Gastrocnemius medialis (tissue), 4 donors: ENCODE measurements at regions not wholly inside any gene's neighbourhood (a gene's known extent, or its start where the extent isn't known, plus 50 kb on each side); places are given as distances from the start of the nearest gene placed in this dataset.
"Not testable (repeated sequence)": the region's sequence is repeated elsewhere in the genome, so short reads cannot be mapped to it uniquely, and the experiment has no call there.

ENCODE experiments used
- ATAC-seq, 2 donors: fragments of 150-250 bp; one replicate each; pipeline ENCODE4 v1.9.1; 2016
- DNase-seq, 2 donors: peaks; one replicate each; pipeline ENCODE4 v3.0.0-alpha.2; 2019
- H3K27ac ChIP-seq, 4 donors: fragments of 200-600 bp; sonication (generic); 1 replicate in 1 of 4; 2 replicates in 3 of 4; pipeline ENCODE4 v1.5.1; 2016 to 2018; ENCODE audit warnings: mild to moderate bottlenecking in 2 of 4, moderate library complexity in 1 of 4
- H3K27me3 ChIP-seq, 3 donors: fragments of 200-600 bp; sonication (generic) in 2 of 3; 1 replicate in 1 of 3; 2 replicates in 2 of 3; pipeline versions ENCODE4 v1.5.1 to v1.6.0; 2016 to 2019; ENCODE audit warnings: mild to moderate bottlenecking in 1 of 3, moderate library complexity in 1 of 3
- H3K36me3 ChIP-seq, 2 donors: fragments of 200-600 bp; sonication (generic) in 1 of 2; one replicate each; pipeline ENCODE4 v1.5.1; 2017 to 2018
- H3K4me1 ChIP-seq, 2 donors: fragments of 200-600 bp; sonication (generic) in 1 of 2; one replicate each; pipeline ENCODE4 v1.5.1; 2016 to 2017; ENCODE audit warnings: mild to moderate bottlenecking in 2 of 2
- H3K4me3 ChIP-seq, 4 donors: fragments of 200-600 bp; sonication (generic) in 3 of 4; 1 replicate in 1 of 4; 2 replicates in 3 of 4; pipeline ENCODE4 v1.5.1; 2016 to 2019; ENCODE audit warnings: mild to moderate bottlenecking in 2 of 4
- H3K9me3 ChIP-seq, 3 donors: fragments of 200-600 bp; sonication (generic) in 2 of 3; 1 replicate in 1 of 3; 2 replicates in 2 of 3; pipeline ENCODE4 v1.5.1; 2016 to 2019
- CTCF ChIP-seq, 5 experiments: fragments of 450-650 bp in 3 of 5; fragments of 200-600 bp in 2 of 5; sonication (generic) in 2 of 5; IDR thresholded peaks in 4 of 5; conservative IDR thresholded peaks in 1 of 5; 1 replicate in 4 of 5; 2 replicates in 1 of 5; pipeline ENCODE4 v1.5.1; 2016 to 2019; ENCODE audit warnings: antibody characterized with exemption in 5 of 5, mild to moderate bottlenecking in 3 of 5, moderate library complexity in 3 of 5
- POLR2A ChIP-seq, 2 donors: fragments of 450-650 bp; IDR thresholded peaks; one replicate each; pipeline ENCODE4 v1.6.1; 2017; ENCODE audit warnings: antibody characterized with exemption in 2 of 2, mild to moderate bottlenecking in 2 of 2, moderate library complexity in 2 of 2
- in situ Hi-C, 4 donors: fragments of 200-750 bp; cut with MboI; loops; one replicate each; pipeline versions ENCODE4 v1.15.0 to v1.8.0; 2017; ENCODE audit warnings: low sequenced_read_pairs in 4 of 4
- intact Hi-C: fragments of 100-400 bp; cut with DNase I; formaldehyde crosslinking; loops from one replicate; pipeline ENCODE4 v1.15.1; 2023; ENCODE audit warnings: low total_unique reads

- no peak overlapping the region for H3K27ac ChIP-seq
- no peaks in the 10 kb centered on the region for H3K9me3 ChIP-seq
- in situ Hi-C loops (no loop called here), intact Hi-C loops (no loop called here)
- DNase-seq (no peak), ATAC-seq (no peak)
- H3K36me3 ChIP-seq: no peaks in the 10 kb centered on the region
- TF ChIP-seq POLR2A (IDR thresholded peaks at IDR 0.05) (no peak), CTCF (IDR thresholded peaks at IDR 0.05 in 4 of 5, conservative IDR thresholded peaks at IDR 0.05 in 1 of 5) (no peak)
- no peak overlapping the region for H3K4me3 ChIP-seq
- no peaks in the 10 kb centered on the region for H3K27me3 ChIP-seq
- H3K4me1 ChIP-seq: no peaks in the 10 kb centered on the region
Measured at GRCh38 chr4:79164907-79165610, 160.8 kb downstream of the NAA11 start.

- DNase-seq: no peak
- in situ Hi-C loops (no loop called here), intact Hi-C loops (no loop called here)
- TF ChIP-seq POLR2A (IDR thresholded peaks at IDR 0.05) (no peak), CTCF (IDR thresholded peaks at IDR 0.05 in 4 of 5, conservative IDR thresholded peaks at IDR 0.05 in 1 of 5) (no peak)
- Histone ChIP-seq H3K27me3 (no peaks in the 10 kb centered on the region), H3K27ac (no peak overlapping the region), H3K4me1 (no peaks in the 10 kb centered on the region), H3K36me3 (no peaks in the 10 kb centered on the region), H3K4me3 (no peak overlapping the region), H3K9me3 (no peaks in the 10 kb centered on the region)
- ATAC-seq: no peak
Measured at GRCh38 chr4:79163981-79164490, 161.8 kb downstream of the NAA11 start.

GRCh38 chr4:79160962-79161361 is 164.9 kb downstream of the NAA11 start:
- Histone ChIP-seq H3K9me3 (peaks cover 0 to 4% (median 0%) of the 10 kb centered on the region in 3 donors), H3K4me3 (no peak overlapping the region), H3K36me3 (no peaks in the 10 kb centered on the region), H3K27ac (no peak overlapping the region), H3K4me1 (no peaks in the 10 kb centered on the region), H3K27me3 (no peaks in the 10 kb centered on the region)
- DNase-seq: no peak
- intact Hi-C loops (no loop called here), in situ Hi-C loops (no loop called here)
- TF ChIP-seq POLR2A (IDR thresholded peaks at IDR 0.05) (no peak), CTCF (IDR thresholded peaks at IDR 0.05 in 4 of 5, conservative IDR thresholded peaks at IDR 0.05 in 1 of 5) (no peak)
- no peak for ATAC-seq

- not testable (repeated sequence) for ATAC-seq, H3K9me3 ChIP-seq
Measured at GRCh38 chr4:79158705-79159104, 167.2 kb downstream of the NAA11 start.

GRCh38 chr4:79155336-79155735 is 170.5 kb downstream of the NAA11 start:
- H3K4me3 ChIP-seq: no peak overlapping the region
- intact Hi-C loops: no loop called here
- TF ChIP-seq CTCF (IDR thresholded peaks at IDR 0.05 in 4 of 5, conservative IDR thresholded peaks at IDR 0.05 in 1 of 5) (no peak), POLR2A (IDR thresholded peaks at IDR 0.05) (no peak)
- H3K27ac ChIP-seq: no peak overlapping the region
- DNase-seq (no peak), ATAC-seq (no peak)
- in situ Hi-C loops: no loop called here
- peaks cover 0 to 9% (median 4%) of the 10 kb centered on the region in 3 donors for H3K9me3 ChIP-seq
- H3K36me3 ChIP-seq: no peaks in the 10 kb centered on the region
- no peaks in the 10 kb centered on the region for H3K4me1 ChIP-seq
- H3K27me3 ChIP-seq: no peaks in the 10 kb centered on the region

More at GRCh38 chr4:79158705-79159104, 167.2 kb downstream of the NAA11 start:
- H3K27me3 ChIP-seq, H3K4me3 ChIP-seq, H3K36me3 ChIP-seq, H3K4me1 ChIP-seq, intact Hi-C loops, DNase-seq, in situ Hi-C loops, H3K27ac ChIP-seq: not testable (repeated sequence)
